ENCODE measurements at regions not wholly inside any gene's neighbourhood (a gene's known extent, or its start where the extent isn't known, plus 50 kb on each side); places are given as distances from the start of the nearest gene placed in this dataset.
"Not testable (repeated sequence)": the region's sequence is repeated elsewhere in the genome, so short reads cannot be mapped to it uniquely, and the experiment has no call there.

DNA sequence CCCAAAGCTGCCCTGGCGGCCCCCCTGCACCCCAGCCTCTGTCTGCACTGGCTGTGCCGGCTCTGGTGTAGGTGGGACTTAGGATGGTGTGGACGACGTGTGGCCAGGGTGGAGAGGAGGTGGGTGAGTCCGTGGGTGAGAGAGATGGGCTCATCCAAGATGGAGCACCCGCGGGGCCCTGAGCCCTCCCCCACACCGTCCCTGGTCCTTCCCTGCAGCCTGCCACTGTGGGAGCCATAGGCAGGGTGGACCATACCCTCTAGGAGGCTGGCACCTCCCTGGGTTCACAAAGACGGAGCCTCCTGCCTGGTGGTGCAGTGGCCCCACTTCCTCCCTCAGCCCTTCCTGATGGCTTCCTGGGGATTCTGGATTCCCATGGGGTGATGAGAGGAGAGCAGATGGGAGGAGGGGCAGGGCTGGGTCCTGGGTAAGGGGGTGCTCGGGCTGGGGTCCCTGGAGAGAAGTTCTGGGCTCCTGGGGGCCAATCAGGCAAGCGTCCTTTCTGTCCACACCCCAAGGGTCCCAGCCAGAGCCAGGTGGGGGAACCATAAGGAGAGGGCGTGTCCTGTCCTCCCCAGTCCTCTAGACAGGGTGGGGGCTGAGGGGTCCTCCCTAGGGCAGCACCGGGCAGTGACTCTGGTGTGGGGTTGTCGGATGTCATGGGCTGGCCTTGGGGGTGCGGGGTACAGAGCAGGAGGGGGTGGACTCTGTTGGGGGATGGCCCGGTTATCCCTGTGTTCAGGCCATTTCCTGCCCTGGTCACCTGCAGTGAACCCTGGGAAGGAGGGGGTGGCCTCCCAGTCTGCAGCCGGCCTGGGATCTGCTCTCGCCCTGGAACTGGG, 384.8 kb downstream of the TMEM121 start:
- TF ChIP-seq, protein P1, sequence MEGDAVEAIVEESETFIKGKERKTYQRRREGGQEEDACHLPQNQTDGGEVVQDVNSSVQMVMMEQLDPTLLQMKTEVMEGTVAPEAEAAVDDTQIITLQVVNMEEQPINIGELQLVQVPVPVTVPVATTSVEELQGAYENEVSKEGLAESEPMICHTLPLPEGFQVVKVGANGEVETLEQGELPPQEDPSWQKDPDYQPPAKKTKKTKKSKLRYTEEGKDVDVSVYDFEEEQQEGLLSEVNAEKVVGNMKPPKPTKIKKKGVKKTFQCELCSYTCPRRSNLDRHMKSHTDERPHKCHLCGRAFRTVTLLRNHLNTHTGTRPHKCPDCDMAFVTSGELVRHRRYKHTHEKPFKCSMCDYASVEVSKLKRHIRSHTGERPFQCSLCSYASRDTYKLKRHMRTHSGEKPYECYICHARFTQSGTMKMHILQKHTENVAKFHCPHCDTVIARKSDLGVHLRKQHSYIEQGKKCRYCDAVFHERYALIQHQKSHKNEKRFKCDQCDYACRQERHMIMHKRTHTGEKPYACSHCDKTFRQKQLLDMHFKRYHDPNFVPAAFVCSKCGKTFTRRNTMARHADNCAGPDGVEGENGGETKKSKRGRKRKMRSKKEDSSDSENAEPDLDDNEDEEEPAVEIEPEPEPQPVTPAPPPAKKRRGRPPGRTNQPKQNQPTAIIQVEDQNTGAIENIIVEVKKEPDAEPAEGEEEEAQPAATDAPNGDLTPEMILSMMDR (IDR thresholded peaks at IDR 0.05) = no peak
- H3K27ac ChIP-seq = no peak overlapping the region
- no peaks in the 10 kb centered on the region for H3K4me1 ChIP-seq
- intact Hi-C loops (cut with DNase I) = no loop called here
- H3K4me3 ChIP-seq = no peak overlapping the region
- no peak for DNase-seq (ENCODE audit: low spot score in 2 of 2)
- no peaks in the 10 kb centered on the region for H3K36me3 ChIP-seq
- peaks cover 0 to 6% of the 10 kb centered on the region in 2 donors for H3K9me3 ChIP-seq
- no peaks in the 10 kb centered on the region for H3K27me3 ChIP-seq

- H3K27me3 ChIP-seq; DNase-seq (ENCODE audit: low spot score in 2 of 2); H3K4me1 ChIP-seq; intact Hi-C loops (cut with DNase I); H3K27ac ChIP-seq; H3K4me3 ChIP-seq; H3K36me3 ChIP-seq; H3K9me3 ChIP-seq: not testable (repeated sequence)
Measured at GRCh38 chr14:105911848-105912292, 385.5 kb downstream of the TMEM121 start.

DNA sequence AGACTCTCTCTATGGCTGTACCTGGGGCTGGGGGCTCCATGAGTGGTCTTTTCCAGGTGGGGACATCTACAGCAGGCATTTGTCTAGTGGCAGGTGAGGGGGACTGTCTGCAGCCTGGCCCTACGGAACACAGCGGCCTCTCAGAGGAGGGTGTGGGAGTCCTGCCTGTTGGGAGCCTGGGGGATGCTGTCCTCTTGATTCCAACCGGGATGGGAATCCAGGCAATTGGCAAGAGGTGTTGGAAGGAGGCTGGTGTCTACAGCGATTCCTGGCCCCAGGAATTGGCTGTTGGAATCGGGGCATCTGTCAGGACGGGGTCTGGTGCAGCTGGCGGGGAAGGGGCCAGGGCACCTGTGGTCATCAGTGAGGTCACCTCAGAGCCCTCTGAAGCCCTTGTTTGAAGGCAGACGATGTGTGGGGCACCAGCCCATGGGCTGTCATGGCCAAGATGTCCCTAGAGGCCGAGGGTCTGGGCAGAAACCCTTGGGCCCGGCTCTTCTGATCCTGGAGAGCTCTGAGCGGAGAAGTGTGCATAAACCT, 386.3 kb downstream of the TMEM121 start:
- H3K27me3 ChIP-seq = no peaks in the 10 kb centered on the region
- TF ChIP-seq, protein P1 (IDR thresholded peaks at IDR 0.05) = no peak
- DNase-seq (ENCODE audit: low spot score in 2 of 2) = no peak
- no peak overlapping the region for H3K4me3 ChIP-seq
- H3K4me1 ChIP-seq = no peaks in the 10 kb centered on the region
- no peaks in the 10 kb centered on the region for H3K36me3 ChIP-seq
- intact Hi-C loops (cut with DNase I) = no loop called here
- no peak overlapping the region for H3K27ac ChIP-seq
- peaks cover 0 to 9% of the 10 kb centered on the region in 2 donors for H3K9me3 ChIP-seq

DNA sequence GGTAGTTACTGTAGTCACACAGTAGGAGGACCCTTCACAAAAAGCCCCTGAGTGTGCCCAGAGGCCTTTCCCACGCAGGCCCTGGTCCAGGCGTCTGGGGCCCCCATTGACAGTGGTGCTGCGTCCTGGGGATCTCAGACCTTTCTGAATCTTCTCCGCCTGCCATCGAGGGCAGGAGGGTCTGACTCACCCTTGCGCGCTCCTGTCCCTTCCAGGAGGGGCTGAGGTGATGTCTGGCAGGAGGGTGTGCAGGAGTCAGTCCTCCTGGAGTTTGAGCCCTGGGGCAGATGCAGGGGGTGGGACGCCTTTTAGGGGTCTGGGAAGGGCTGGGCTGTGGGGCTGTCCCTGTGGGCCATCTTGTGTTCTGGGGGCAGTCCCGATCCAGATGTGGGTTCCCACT, 386.8 kb downstream of the TMEM121 start:
- no peak overlapping the region for H3K27ac ChIP-seq
- no peak for DNase-seq (ENCODE audit: low spot score in 2 of 2)
- no peak overlapping the region for H3K4me3 ChIP-seq
- no peaks in the 10 kb centered on the region for H3K27me3 ChIP-seq
- TF ChIP-seq, protein P1 (IDR thresholded peaks at IDR 0.05) = no peak
- no peaks in the 10 kb centered on the region for H3K4me1 ChIP-seq
- peaks cover 0 to 9% of the 10 kb centered on the region in 2 donors for H3K9me3 ChIP-seq
- intact Hi-C loops (cut with DNase I) = no loop called here
- no peaks in the 10 kb centered on the region for H3K36me3 ChIP-seq

DNA sequence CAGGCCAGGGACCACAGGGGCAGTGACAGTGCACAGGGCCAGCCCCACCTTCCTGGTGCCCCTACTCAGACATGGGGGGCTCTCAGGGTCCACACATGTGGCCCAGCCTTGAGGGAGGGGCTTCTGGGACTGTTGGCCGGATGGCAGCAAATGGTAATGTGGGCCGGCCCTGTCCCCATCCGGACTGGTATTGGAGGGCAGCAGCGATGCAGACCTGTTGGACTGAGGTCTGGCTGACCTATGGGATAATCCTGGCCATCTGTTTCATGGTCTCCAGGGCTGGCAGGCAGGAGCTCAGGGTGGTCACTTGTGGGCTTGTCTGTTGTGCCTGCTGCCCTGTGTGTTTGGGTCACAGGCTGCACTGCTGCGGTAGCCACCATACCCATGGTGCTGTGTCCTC, 387.5 kb downstream of the TMEM121 start:
- no peaks in the 10 kb centered on the region for H3K4me1 ChIP-seq
- no peaks in the 10 kb centered on the region for H3K36me3 ChIP-seq
- H3K4me3 ChIP-seq = no peak overlapping the region
- no peak for DNase-seq (ENCODE audit: low spot score in 2 of 2)
- H3K27me3 ChIP-seq = no peaks in the 10 kb centered on the region
- TF ChIP-seq, protein P1 (IDR thresholded peaks at IDR 0.05) = no peak
- H3K9me3 ChIP-seq = peaks cover 0 to 9% of the 10 kb centered on the region in 2 donors
- intact Hi-C loops (cut with DNase I) = no loop called here
- no peak overlapping the region for H3K27ac ChIP-seq

DNA sequence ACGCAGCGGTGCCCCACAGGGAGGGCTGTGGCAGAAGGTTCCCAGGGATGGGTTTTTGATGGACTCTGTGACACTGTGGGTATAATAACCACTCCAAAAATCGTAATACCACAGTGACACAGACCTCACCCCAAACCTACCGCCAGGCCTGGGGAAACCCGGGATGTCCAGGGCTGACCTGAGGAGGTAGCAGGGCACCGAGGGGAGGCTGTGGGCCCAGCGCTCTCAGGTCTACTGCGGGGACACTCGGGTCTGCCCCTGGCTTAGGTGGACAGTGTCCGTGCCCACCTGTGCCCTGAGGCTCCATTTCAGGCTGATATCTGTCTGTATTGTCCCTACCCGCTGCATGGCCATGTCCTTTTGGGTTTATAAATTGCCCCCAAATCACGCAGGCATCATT, 387.9 kb downstream of the TMEM121 start:
- H3K4me1 ChIP-seq; H3K27me3 ChIP-seq; H3K36me3 ChIP-seq; intact Hi-C loops (cut with DNase I); H3K9me3 ChIP-seq; H3K4me3 ChIP-seq; H3K27ac ChIP-seq; DNase-seq (ENCODE audit: low spot score in 2 of 2): not testable (repeated sequence)

Measured in ascending aorta (tissue), 2 donors.